ENCODE measurements at regions not wholly inside any gene's neighbourhood (a gene's known extent, or its start where the extent isn't known, plus 50 kb on each side); places are given as distances from the start of the nearest gene placed in this dataset.

DNA sequence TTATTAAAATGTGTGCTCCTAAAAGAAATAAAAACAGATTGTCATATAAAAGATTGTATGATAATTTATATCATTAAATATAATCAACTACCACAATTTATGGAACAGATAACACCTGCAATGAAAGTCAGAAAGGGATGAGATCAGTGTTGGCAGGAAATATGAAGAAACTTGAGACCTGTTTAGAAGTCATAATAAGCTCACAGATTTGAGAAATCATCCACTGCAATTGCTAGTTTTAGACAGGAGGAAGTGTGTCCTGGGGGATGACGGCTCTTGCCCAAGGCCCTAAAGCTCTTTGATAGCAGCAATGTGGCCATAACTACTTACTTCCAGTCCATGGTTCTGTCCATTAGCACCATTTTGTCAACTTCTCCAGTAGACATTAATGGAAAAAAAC lies 122.8 kb upstream of the SOX5 start:
- Histone ChIP-seq H3K27me3 (ENCODE audit: insufficient read depth, low read depth, low read length) (no peaks in the 10 kb centered on the region), H3K4me3 (ENCODE audit: low read length) (no peak overlapping the region), H3F3A (ENCODE audit: insufficient read depth, low read length, poor library complexity, severe bottlenecking) (no peaks in the 10 kb centered on the region), H3K9ac (ENCODE audit: low read length) (no peak overlapping the region), H3K9me3 (ENCODE audit: low read length) (no peaks in the 10 kb centered on the region), H3K79me2 (replicated peaks; ENCODE audit: insufficient read depth, low read length) (no peaks in the 10 kb centered on the region), H3K27ac (ENCODE audit: low read length) (no peak overlapping the region), H3K36me3 (ENCODE audit: insufficient read depth, low read length) (no peaks in the 10 kb centered on the region), H2AFZ (ENCODE audit: low read depth, low read length) (no peak overlapping the region), H3K4me2 (ENCODE audit: low read length) (no peak overlapping the region), H4K20me1 (ENCODE audit: insufficient read depth) (no peaks in the 10 kb centered on the region), H3K9me2 (ENCODE audit: insufficient read depth, low read length) (no peaks in the 10 kb centered on the region)
- TF ChIP-seq POLR2AphosphoS5 (IDR thresholded peaks at IDR 0.05) (no peak), EP300 (conservative IDR thresholded peaks at IDR 0.05; ENCODE audit: poor library complexity, severe bottlenecking) (no peak)

DNA sequence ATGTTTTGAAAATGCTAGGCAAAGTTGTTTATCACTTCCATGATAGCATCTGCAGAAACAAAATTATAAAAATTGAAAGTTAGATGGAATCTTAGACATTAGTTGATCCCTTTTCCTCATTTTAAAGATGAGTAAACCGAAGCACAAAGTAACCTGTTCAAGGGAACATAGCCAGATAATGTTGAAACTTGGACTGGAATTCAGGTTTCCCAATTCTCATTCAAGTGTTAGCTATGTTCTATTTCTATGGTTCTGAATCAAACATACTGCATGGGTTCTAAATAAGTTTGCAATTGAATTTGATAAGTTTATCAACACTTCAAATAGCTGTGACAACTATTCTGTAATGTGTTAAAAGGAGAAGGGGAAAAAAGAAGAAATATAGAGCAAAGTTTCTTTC lies 122.4 kb upstream of the SOX5 start:
- H3K27me3 ChIP-seq (ENCODE audit: insufficient read depth, low read depth, low read length): no peaks in the 10 kb centered on the region
- no peak overlapping the region for H3K4me2 ChIP-seq (ENCODE audit: low read length)
- no peak overlapping the region for H3K27ac ChIP-seq (ENCODE audit: low read length)
- H3K9me3 ChIP-seq (ENCODE audit: low read length): no peaks in the 10 kb centered on the region
- no peaks in the 10 kb centered on the region for H3K36me3 ChIP-seq (ENCODE audit: insufficient read depth, low read length)
- TF ChIP-seq SMC3 (conservative IDR thresholded peaks at IDR 0.05; ENCODE audit: poor library complexity) (no peak), POLR2AphosphoS5 (IDR thresholded peaks at IDR 0.05) (no peak), RAD21 (conservative IDR thresholded peaks at IDR 0.05) (no peak), MXI1 (conservative IDR thresholded peaks at IDR 0.05; ENCODE audit: poor library complexity, severe bottlenecking) (no peak)
- TF ChIP-seq, protein P1, sequence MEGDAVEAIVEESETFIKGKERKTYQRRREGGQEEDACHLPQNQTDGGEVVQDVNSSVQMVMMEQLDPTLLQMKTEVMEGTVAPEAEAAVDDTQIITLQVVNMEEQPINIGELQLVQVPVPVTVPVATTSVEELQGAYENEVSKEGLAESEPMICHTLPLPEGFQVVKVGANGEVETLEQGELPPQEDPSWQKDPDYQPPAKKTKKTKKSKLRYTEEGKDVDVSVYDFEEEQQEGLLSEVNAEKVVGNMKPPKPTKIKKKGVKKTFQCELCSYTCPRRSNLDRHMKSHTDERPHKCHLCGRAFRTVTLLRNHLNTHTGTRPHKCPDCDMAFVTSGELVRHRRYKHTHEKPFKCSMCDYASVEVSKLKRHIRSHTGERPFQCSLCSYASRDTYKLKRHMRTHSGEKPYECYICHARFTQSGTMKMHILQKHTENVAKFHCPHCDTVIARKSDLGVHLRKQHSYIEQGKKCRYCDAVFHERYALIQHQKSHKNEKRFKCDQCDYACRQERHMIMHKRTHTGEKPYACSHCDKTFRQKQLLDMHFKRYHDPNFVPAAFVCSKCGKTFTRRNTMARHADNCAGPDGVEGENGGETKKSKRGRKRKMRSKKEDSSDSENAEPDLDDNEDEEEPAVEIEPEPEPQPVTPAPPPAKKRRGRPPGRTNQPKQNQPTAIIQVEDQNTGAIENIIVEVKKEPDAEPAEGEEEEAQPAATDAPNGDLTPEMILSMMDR (IDR thresholded peaks at IDR 0.05; ENCODE audit: poor library complexity, severe bottlenecking): no peak
- H3K9ac ChIP-seq (ENCODE audit: low read length): no peak overlapping the region
- no peaks in the 10 kb centered on the region for H3K9me2 ChIP-seq (ENCODE audit: insufficient read depth, low read length)
- no peaks in the 10 kb centered on the region for H3K79me2 ChIP-seq (replicated peaks; ENCODE audit: insufficient read depth, low read length)
- no peaks in the 10 kb centered on the region for H3F3A ChIP-seq (ENCODE audit: insufficient read depth, low read length, poor library complexity, severe bottlenecking)
- no peak overlapping the region for H2AFZ ChIP-seq (ENCODE audit: low read depth, low read length)
- no peak overlapping the region for H3K4me3 ChIP-seq (ENCODE audit: low read length)
- H4K20me1 ChIP-seq (ENCODE audit: insufficient read depth): no peaks in the 10 kb centered on the region

DNA sequence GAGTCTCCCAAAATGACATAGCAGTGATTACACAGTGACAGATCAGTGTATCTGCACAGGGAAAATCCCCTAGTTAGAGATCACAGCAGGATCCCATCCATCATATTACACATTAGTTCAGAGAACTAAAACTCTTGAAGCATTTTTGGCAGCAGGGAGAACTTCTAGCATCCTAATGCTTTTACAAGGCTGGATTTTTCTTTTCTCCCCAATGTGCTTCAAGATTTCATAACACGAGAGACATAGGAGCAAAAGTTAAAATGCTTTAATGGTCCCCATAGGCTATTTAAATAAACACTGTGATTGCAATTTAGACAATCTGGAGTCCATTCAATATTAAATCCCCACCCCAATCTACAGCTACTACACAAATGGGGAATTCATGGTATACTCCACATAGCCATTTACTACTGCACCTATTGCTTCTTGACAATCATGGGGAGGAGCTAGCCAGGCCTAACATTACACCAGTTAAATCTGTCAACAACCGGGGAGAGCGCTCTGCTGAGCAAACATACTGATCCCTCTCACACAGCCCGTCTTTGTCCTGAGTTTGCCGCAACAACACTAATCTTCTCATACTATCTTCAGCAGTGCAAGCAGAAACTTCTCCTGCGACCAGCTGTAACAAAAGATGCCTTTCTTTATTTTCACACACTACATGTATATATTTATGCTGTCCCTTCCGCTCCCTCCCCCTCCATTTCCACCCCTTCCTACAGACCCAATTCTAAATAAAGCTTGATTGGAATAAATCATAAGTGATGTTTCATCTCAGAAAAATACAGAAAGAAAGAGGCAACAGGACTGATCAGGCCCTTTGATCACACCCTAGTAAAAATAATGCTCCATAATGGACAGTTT lies 120.3 kb upstream of the SOX5 start:
- H2AFZ ChIP-seq (ENCODE audit: low read depth, low read length): peak overlapping the region; percentile 15
- TF ChIP-seq, protein P1 (IDR thresholded peaks at IDR 0.05; ENCODE audit: poor library complexity, severe bottlenecking): no peak
- TF ChIP-seq, protein P2, sequence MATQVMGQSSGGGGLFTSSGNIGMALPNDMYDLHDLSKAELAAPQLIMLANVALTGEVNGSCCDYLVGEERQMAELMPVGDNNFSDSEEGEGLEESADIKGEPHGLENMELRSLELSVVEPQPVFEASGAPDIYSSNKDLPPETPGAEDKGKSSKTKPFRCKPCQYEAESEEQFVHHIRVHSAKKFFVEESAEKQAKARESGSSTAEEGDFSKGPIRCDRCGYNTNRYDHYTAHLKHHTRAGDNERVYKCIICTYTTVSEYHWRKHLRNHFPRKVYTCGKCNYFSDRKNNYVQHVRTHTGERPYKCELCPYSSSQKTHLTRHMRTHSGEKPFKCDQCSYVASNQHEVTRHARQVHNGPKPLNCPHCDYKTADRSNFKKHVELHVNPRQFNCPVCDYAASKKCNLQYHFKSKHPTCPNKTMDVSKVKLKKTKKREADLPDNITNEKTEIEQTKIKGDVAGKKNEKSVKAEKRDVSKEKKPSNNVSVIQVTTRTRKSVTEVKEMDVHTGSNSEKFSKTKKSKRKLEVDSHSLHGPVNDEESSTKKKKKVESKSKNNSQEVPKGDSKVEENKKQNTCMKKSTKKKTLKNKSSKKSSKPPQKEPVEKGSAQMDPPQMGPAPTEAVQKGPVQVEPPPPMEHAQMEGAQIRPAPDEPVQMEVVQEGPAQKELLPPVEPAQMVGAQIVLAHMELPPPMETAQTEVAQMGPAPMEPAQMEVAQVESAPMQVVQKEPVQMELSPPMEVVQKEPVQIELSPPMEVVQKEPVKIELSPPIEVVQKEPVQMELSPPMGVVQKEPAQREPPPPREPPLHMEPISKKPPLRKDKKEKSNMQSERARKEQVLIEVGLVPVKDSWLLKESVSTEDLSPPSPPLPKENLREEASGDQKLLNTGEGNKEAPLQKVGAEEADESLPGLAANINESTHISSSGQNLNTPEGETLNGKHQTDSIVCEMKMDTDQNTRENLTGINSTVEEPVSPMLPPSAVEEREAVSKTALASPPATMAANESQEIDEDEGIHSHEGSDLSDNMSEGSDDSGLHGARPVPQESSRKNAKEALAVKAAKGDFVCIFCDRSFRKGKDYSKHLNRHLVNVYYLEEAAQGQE (IDR thresholded peaks at IDR 0.05; ENCODE audit: borderline replicate concordance): no peak
- TF ChIP-seq EP300 (conservative IDR thresholded peaks at IDR 0.05; ENCODE audit: poor library complexity, severe bottlenecking) (peak; percentile 59), RAD21 (conservative IDR thresholded peaks at IDR 0.05) (no peak), POLR2AphosphoS5 (IDR thresholded peaks at IDR 0.05) (peak; percentile 47)
- no peak overlapping the region for H3K4me3 ChIP-seq (ENCODE audit: low read length)
- H3K9me2 ChIP-seq (ENCODE audit: insufficient read depth, low read length): no peaks in the 10 kb centered on the region
- H3K27ac ChIP-seq (ENCODE audit: low read length): no peak overlapping the region
- H3K27me3 ChIP-seq (ENCODE audit: insufficient read depth, low read depth, low read length): no peaks in the 10 kb centered on the region
- H3K4me2 ChIP-seq (ENCODE audit: low read length): no peak overlapping the region
- H3K79me2 ChIP-seq (replicated peaks; ENCODE audit: insufficient read depth, low read length): no peaks in the 10 kb centered on the region
- H4K20me1 ChIP-seq (ENCODE audit: insufficient read depth): no peaks in the 10 kb centered on the region
- H3F3A ChIP-seq (ENCODE audit: insufficient read depth, low read length, poor library complexity, severe bottlenecking): no peaks in the 10 kb centered on the region
- no peak overlapping the region for H3K9ac ChIP-seq (ENCODE audit: low read length)
- H3K36me3 ChIP-seq (ENCODE audit: insufficient read depth, low read length): no peaks in the 10 kb centered on the region
- no peaks in the 10 kb centered on the region for H3K9me3 ChIP-seq (ENCODE audit: low read length)
